ENCODE measurements at regions not wholly inside any gene's neighbourhood (a gene's known extent, or its start where the extent isn't known, plus 50 kb on each side); places are given as distances from the start of the nearest gene placed in this dataset.

DNA sequence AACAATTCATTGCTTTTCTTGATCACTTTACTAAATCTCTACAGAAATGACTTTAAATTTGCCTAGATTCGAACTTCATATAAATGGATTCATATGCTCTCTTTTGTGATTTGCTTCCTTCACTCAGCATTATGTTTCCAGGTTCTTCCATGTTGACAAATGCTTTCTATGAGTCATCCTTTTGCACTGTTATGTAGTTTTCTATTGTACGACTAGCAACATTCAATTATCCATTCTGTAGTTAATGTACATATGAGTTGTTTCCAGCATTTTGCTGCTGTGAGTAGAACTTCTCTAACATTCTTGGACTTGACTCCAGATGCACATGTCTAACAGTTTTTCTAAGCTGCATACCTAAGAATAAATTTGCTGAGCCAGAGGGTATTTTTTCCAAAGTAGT lies 66.5 kb upstream of the NEUROD1 start:
- no peak for ATAC-seq
- TF ChIP-seq CSDC2 (CRISPR knock-in tag; IDR thresholded peaks at IDR 0.05) (no peak), ZFP3 (CRISPR knock-in tag; IDR thresholded peaks at IDR 0.05) (no peak), PPARA (CRISPR knock-in tag; IDR thresholded peaks at IDR 0.05; ENCODE audit: borderline replicate concordance) (no peak), ARNTL (CRISPR knock-in tag; IDR thresholded peaks at IDR 0.05; ENCODE audit: borderline replicate concordance, low read depth) (no peak), ESRRG (CRISPR knock-in tag; IDR thresholded peaks at IDR 0.05) (no peak), TOX (CRISPR knock-in tag; IDR thresholded peaks at IDR 0.05; ENCODE audit: borderline replicate concordance) (no peak), ZNF8 (CRISPR knock-in tag; IDR thresholded peaks at IDR 0.05) (no peak), ISL1 (CRISPR knock-in tag; IDR thresholded peaks at IDR 0.05) (no peak), GLIS3 (CRISPR knock-in tag; IDR thresholded peaks at IDR 0.05) (no peak), OSR1 (CRISPR knock-in tag; IDR thresholded peaks at IDR 0.05) (no peak), ZFP30 (CRISPR knock-in tag; IDR thresholded peaks at IDR 0.05) (no peak), RARB (CRISPR knock-in tag; IDR thresholded peaks at IDR 0.05) (no peak)
- TF ChIP-seq, protein P1, sequence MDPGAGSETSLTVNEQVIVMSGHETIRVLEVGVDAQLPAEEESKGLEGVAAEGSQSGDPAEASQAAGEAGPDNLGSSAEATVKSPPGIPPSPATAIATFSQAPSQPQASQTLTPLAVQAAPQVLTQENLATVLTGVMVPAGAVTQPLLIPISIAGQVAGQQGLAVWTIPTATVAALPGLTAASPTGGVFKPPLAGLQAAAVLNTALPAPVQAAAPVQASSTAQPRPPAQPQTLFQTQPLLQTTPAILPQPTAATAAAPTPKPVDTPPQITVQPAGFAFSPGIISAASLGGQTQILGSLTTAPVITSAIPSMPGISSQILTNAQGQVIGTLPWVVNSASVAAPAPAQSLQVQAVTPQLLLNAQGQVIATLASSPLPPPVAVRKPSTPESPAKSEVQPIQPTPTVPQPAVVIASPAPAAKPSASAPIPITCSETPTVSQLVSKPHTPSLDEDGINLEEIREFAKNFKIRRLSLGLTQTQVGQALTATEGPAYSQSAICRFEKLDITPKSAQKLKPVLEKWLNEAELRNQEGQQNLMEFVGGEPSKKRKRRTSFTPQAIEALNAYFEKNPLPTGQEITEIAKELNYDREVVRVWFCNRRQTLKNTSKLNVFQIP (CRISPR knock-in tag; IDR thresholded peaks at IDR 0.05; ENCODE audit: borderline replicate concordance, low read depth) = no peak
- TF ChIP-seq, protein P2, sequence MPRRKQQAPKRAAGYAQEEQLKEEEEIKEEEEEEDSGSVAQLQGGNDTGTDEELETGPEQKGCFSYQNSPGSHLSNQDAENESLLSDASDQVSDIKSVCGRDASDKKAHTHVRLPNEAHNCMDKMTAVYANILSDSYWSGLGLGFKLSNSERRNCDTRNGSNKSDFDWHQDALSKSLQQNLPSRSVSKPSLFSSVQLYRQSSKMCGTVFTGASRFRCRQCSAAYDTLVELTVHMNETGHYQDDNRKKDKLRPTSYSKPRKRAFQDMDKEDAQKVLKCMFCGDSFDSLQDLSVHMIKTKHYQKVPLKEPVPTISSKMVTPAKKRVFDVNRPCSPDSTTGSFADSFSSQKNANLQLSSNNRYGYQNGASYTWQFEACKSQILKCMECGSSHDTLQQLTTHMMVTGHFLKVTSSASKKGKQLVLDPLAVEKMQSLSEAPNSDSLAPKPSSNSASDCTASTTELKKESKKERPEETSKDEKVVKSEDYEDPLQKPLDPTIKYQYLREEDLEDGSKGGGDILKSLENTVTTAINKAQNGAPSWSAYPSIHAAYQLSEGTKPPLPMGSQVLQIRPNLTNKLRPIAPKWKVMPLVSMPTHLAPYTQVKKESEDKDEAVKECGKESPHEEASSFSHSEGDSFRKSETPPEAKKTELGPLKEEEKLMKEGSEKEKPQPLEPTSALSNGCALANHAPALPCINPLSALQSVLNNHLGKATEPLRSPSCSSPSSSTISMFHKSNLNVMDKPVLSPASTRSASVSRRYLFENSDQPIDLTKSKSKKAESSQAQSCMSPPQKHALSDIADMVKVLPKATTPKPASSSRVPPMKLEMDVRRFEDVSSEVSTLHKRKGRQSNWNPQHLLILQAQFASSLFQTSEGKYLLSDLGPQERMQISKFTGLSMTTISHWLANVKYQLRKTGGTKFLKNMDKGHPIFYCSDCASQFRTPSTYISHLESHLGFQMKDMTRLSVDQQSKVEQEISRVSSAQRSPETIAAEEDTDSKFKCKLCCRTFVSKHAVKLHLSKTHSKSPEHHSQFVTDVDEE (CRISPR knock-in tag; IDR thresholded peaks at IDR 0.05) = no peak
- TF ChIP-seq, protein P3, sequence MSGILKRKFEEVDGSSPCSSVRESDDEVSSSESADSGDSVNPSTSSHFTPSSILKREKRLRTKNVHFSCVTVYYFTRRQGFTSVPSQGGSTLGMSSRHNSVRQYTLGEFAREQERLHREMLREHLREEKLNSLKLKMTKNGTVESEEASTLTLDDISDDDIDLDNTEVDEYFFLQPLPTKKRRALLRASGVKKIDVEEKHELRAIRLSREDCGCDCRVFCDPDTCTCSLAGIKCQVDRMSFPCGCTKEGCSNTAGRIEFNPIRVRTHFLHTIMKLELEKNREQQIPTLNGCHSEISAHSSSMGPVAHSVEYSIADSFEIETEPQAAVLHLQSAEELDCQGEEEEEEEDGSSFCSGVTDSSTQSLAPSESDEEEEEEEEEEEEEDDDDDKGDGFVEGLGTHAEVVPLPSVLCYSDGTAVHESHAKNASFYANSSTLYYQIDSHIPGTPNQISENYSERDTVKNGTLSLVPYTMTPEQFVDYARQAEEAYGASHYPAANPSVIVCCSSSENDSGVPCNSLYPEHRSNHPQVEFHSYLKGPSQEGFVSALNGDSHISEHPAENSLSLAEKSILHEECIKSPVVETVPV (CRISPR knock-in tag; IDR thresholded peaks at IDR 0.05) = no peak

DNA sequence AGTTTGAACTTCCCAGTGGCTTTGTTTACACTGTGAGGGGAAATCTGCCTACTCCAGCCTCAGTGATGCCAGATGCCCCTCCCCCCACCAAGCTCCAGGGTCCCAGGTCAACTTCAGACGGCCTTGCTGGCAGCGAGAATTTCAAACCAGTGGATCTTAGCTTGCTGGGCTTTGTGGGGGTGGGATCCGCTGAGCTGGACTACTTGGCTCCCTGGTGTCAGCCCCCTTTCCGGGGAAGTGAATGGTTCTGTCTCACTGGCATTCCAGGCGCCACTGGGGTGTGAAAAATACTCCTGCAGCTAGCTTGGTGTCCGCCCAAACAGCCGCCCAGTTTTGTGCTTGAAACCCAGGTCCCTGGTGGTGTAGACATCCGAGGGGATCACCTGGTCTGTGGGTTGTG lies 70.0 kb upstream of the NEUROD1 start:
- TF ChIP-seq OSR1 (CRISPR knock-in tag; IDR thresholded peaks at IDR 0.05) = no peak
- no peak for TF ChIP-seq ZNF70 (CRISPR knock-in tag; IDR thresholded peaks at IDR 0.05)
- ATAC-seq = no peak

DNA sequence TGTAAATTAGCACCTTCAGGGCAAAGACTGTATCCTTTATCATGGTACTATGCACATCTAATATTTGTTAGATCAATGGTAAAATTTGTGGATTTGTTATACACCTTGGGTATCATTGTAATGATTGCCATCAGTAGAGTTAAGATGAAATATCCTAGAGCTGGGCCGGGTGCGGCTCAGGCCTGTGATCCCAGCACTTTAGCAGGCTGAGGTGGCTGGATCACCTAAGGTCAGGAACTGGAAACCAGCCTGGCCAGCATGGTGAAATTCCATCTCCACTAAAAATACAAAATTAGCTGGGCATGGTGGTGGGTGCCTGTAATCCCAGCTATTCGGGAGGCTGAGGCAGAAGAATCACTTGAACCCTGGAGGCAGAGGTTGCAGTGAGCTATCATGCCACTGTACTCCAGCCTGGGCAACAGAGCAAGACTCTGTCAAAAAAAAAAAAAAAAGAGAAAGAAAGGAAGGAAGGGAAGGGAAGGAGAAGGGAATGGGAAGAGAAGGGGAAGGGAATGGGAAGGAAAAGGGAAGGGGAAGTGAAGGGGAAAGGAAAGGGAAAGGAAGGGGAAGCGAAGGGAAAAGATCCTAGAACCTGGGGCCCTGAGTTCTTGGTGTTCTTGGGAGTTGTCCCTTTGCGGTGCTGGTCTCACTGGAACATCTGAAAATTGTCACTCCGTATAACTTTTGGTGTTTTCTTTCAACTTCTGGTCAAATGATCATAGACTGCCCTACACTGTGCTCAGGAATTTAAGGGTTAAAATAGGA lies 71.1 kb upstream of the NEUROD1 start:
- no peak for TF ChIP-seq ZNF565 (CRISPR knock-in tag; conservative IDR thresholded peaks at IDR 0.05; ENCODE audit: low read depth)
- TF ChIP-seq PPARA (CRISPR knock-in tag; IDR thresholded peaks at IDR 0.05; ENCODE audit: borderline replicate concordance) = no peak
- TF ChIP-seq ZFP30 (CRISPR knock-in tag; IDR thresholded peaks at IDR 0.05) = no peak
- ATAC-seq = no peak

DNA sequence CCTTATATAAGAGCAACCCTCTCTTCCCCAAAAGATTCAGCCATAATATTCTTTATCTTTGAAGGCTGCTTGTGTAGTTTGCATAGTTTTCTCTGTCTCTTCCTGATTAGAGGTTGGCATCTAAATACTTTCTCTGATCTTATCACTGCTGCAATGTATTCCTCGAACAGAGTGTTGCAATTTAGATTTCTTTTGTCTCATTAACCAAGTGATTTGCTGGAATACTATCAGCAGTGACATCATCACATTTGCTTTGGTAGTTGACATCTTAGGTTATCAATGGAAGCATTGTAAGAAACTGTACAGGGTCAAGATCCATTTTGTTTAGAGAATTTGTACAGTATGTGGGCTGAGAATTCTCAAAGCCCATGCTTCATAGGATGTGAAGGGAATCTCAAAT lies 72.0 kb upstream of the NEUROD1 start:
- TF ChIP-seq, protein P1 (CRISPR knock-in tag; IDR thresholded peaks at IDR 0.05; ENCODE audit: borderline replicate concordance, low read depth) = no peak
- TF ChIP-seq ISL1 (CRISPR knock-in tag; IDR thresholded peaks at IDR 0.05) (peak; percentile 65), PPARA (CRISPR knock-in tag; IDR thresholded peaks at IDR 0.05; ENCODE audit: borderline replicate concordance) (no peak)
- TF ChIP-seq, protein P4, sequence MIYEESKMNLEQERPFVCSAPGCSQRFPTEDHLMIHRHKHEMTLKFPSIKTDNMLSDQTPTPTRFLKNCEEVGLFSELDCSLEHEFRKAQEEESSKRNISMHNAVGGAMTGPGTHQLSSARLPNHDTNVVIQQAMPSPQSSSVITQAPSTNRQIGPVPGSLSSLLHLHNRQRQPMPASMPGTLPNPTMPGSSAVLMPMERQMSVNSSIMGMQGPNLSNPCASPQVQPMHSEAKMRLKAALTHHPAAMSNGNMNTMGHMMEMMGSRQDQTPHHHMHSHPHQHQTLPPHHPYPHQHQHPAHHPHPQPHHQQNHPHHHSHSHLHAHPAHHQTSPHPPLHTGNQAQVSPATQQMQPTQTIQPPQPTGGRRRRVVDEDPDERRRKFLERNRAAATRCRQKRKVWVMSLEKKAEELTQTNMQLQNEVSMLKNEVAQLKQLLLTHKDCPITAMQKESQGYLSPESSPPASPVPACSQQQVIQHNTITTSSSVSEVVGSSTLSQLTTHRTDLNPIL (CRISPR knock-in tag; IDR thresholded peaks at IDR 0.05; ENCODE audit: low read depth) = no peak

More for the DNA sequence above, 72.0 kb upstream of the NEUROD1 start:
- ATAC-seq = no peak
